DND-41 (cell line): ENCODE measurements at regions not wholly inside any gene's neighbourhood (a gene's known extent, or its start where the extent isn't known, plus 50 kb on each side); places are given as distances from the start of the nearest gene placed in this dataset.

Experiments
- ATAC-seq: fragments of 200-7000 bp; cut with Tn5 transposase; 3 replicates; pipeline ENCODE4 v1.9.1; 2021; ENCODE audit warnings: low read depth; ENCODE audit not compliant: insufficient read depth
- DNase-seq: peaks from one replicate; pipeline ENCODE4 v3.0.0-alpha.2; 2020
- H2AFZ ChIP-seq: 2 replicates; pipeline ENCODE4 v1.6.0; 2012; ENCODE audit warnings: low read depth, low read length
- H3K27ac ChIP-seq: 2 replicates; pipeline ENCODE4 v1.5.1; 2012; ENCODE audit warnings: low read length, inconsistent platforms
- H3K27me3 ChIP-seq: fragments of 200-600 bp; sonication (generic); 2 replicates; pipeline ENCODE4 v1.6.0; 2012; ENCODE audit warnings: low read length, mild to moderate bottlenecking, inconsistent platforms; ENCODE audit not compliant: insufficient read depth, poor library complexity
- H3K36me3 ChIP-seq: 2 replicates; pipeline ENCODE4 v1.5.1; 2012; ENCODE audit warnings: low read length, inconsistent platforms; ENCODE audit not compliant: insufficient read depth
- H3K4me1 ChIP-seq: 2 replicates; pipeline ENCODE4 v1.5.1; 2012; ENCODE audit warnings: mild to moderate bottlenecking, low read length; ENCODE audit not compliant: insufficient read depth
- H3K4me2 ChIP-seq: 2 replicates; pipeline ENCODE4 v1.6.0; 2012; ENCODE audit warnings: mild to moderate bottlenecking, moderate library complexity, low read length, inconsistent platforms; ENCODE audit not compliant: insufficient read depth
- H3K4me3 ChIP-seq, 2 experiments: fragments of 200-600 bp in 1 of 2; shearing (Covaris generic) in 1 of 2; 2 replicates each; pipeline ENCODE4 v1.5.1; 2012 to 2016; ENCODE audit warnings: inconsistent platforms in 2 of 2, low read length in 2 of 2, mild to moderate bottlenecking in 2 of 2, low read depth in 1 of 2, moderate library complexity in 1 of 2
- H3K79me2 ChIP-seq: 2 replicates; pipeline ENCODE4 v1.6.0; 2012; ENCODE audit warnings: low read length, inconsistent platforms; ENCODE audit not compliant: insufficient read depth
- H3K9ac ChIP-seq: 2 replicates; pipeline ENCODE4 v1.6.0; 2012; ENCODE audit warnings: low read depth, mild to moderate bottlenecking, inconsistent platforms, low read length, moderate library complexity
- H3K9me3 ChIP-seq: 2 replicates; pipeline ENCODE4 v1.5.1; 2012; ENCODE audit warnings: low read length, moderate library complexity, mild to moderate bottlenecking, inconsistent platforms; ENCODE audit not compliant: insufficient read depth, severe bottlenecking
- H4K20me1 ChIP-seq: 2 replicates; pipeline ENCODE4 v1.6.0; 2012; ENCODE audit warnings: low read length; ENCODE audit not compliant: insufficient read depth
- EZH2 ChIP-seq: IDR thresholded peaks from 3 replicates; pipeline ENCODE4 v1.6.1; 2012; ENCODE audit warnings: borderline replicate concordance, low read depth, mild to moderate bottlenecking, moderate library complexity, low read length, inconsistent platforms; ENCODE audit not compliant: severe bottlenecking
- TF ChIP-seq, protein P1 (sequence below): IDR thresholded peaks from 2 replicates; pipeline ENCODE4 v1.5.1; 2012; ENCODE audit warnings: borderline replicate concordance, low read length, moderate library complexity, mild to moderate bottlenecking; ENCODE audit not compliant: poor library complexity, severe bottlenecking; ENCODE audit errors: extremely low read depth

DNA sequence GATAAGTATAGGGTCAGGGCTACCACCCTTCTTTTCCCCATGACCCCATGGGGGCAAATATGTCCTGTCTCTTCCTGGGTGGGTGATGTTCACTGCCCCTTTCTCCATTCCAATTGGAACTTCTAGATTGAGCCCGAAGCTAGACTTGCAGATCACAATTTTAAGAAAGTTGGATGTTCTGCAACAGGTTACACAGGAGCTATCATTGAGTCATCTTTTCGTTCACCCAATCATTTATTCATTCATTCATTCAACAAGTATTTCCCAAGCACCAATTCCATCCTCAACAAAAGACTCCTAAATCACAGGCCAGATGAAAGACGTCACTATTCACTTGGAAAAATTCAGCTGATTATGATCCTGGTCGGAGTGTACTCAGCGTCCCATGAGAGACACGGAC lies 71.0 kb upstream of the FOXP4 start:
- H3K27me3 ChIP-seq = no peaks in the 10 kb centered on the region
- TF ChIP-seq EZH2 = no peak
- TF ChIP-seq, protein P1, sequence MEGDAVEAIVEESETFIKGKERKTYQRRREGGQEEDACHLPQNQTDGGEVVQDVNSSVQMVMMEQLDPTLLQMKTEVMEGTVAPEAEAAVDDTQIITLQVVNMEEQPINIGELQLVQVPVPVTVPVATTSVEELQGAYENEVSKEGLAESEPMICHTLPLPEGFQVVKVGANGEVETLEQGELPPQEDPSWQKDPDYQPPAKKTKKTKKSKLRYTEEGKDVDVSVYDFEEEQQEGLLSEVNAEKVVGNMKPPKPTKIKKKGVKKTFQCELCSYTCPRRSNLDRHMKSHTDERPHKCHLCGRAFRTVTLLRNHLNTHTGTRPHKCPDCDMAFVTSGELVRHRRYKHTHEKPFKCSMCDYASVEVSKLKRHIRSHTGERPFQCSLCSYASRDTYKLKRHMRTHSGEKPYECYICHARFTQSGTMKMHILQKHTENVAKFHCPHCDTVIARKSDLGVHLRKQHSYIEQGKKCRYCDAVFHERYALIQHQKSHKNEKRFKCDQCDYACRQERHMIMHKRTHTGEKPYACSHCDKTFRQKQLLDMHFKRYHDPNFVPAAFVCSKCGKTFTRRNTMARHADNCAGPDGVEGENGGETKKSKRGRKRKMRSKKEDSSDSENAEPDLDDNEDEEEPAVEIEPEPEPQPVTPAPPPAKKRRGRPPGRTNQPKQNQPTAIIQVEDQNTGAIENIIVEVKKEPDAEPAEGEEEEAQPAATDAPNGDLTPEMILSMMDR = no peak

DNA sequence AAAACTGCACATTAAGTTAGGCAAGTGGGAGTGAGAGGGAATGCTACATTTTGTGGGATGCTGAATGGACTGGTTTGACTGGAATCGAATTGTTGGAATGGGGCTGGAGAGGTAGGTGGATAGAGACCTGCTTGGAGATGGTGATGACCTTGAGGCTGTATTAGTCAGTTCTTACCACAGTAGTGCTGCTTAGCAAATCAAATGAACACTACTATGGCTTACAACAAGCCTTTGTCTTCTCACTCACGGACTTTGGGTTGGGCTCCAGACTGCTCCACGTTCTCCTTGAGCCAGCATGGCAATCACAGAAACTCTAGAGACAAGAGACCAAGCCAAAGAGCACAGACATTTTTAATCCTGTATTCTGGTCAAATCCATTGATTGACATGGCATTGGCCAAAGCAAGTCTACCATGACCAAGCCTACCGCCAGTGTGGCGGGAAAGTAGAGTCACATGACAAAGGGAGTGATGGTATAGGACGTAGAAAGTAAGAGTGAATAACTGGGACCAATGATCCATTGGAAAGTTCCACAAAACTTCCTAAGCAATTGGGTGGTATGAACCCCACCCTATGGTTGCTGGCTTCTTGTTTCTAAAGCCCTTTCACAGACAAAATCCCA lies 70.3 kb upstream of the FOXP4 start:
- no peaks in the 10 kb centered on the region for H3K4me1 ChIP-seq
- no peaks in the 10 kb centered on the region for H3K79me2 ChIP-seq
- no peaks in the 10 kb centered on the region for H3K27me3 ChIP-seq
- no peak overlapping the region for H3K4me3 ChIP-seq
- H3K9me3 ChIP-seq = no peaks in the 10 kb centered on the region
- ATAC-seq (no peak), DNase-seq (no peak)
- H3K4me2 ChIP-seq = no peak overlapping the region
- no peak for TF ChIP-seq EZH2
- TF ChIP-seq, protein P1 = no peak
- no peak overlapping the region for H2AFZ ChIP-seq
- no peak overlapping the region for H3K9ac ChIP-seq
- H3K27ac ChIP-seq = no peak overlapping the region
- no peaks in the 10 kb centered on the region for H3K36me3 ChIP-seq
- no peaks in the 10 kb centered on the region for H4K20me1 ChIP-seq

More for the DNA sequence above, 71.0 kb upstream of the FOXP4 start:
- no peaks in the 10 kb centered on the region for H3K4me1 ChIP-seq
- no peaks in the 10 kb centered on the region for H4K20me1 ChIP-seq
- H3K9ac ChIP-seq = no peak overlapping the region
- H2AFZ ChIP-seq = no peak overlapping the region
- no peak overlapping the region for H3K4me2 ChIP-seq
- no peaks in the 10 kb centered on the region for H3K79me2 ChIP-seq
- no peak overlapping the region for H3K27ac ChIP-seq
- no peaks in the 10 kb centered on the region for H3K9me3 ChIP-seq
- no peak overlapping the region for H3K4me3 ChIP-seq
- no peaks in the 10 kb centered on the region for H3K36me3 ChIP-seq
- DNase-seq = no peak
- no peak for ATAC-seq

DNA sequence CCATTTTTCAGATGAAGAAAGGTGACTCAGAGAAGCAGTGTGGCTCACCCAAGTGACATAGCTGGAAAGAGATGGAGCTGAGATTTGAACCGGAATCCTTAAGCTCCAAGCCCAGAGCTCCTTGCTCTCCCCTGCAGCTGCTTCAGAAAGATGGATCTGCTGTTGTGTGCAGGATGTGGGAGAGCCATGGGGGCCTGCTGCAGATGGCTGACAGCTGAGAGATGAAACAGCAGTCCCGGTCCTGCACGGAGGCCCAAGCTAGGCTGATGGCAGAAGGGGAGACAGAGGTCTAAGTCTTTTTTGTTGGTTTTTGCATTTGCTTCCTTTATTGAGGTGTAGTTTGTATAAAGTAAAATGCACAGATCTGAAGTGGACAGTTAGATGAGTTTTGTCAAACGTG lies 69.8 kb upstream of the FOXP4 start:
- Histone ChIP-seq H3K4me2 (no peak overlapping the region), H4K20me1 (no peaks in the 10 kb centered on the region), H3K4me1 (no peaks in the 10 kb centered on the region), H3K4me3 (no peak overlapping the region), H3K9ac (no peak overlapping the region), H2AFZ (no peak overlapping the region), H3K79me2 (no peaks in the 10 kb centered on the region), H3K9me3 (no peaks in the 10 kb centered on the region), H3K36me3 (no peaks in the 10 kb centered on the region), H3K27ac (no peak overlapping the region), H3K27me3 (no peaks in the 10 kb centered on the region)
- ATAC-seq = peak; percentile 86
- DNase-seq = peak; percentile 49
- no peak for TF ChIP-seq EZH2
- TF ChIP-seq, protein P1 = no peak

DNA sequence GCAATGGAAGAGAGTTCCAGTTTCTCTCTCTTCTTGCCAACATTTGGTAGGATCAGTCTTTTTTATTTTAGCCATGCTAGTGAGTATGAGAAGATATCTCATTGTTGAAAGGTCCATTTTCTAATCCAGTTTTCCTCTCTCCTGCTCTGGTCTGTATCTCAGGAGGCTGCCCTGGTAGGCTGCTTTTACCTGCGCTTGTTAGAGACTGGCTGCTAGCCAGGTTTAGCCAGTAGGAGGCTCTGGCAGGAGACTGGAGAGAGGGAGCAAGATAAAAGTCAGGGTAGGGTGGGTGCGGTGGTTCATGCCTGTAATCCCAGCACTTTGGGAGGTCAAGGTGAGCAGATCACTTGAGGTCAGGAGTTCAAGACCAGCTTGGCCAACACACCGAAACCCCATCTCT lies 68.6 kb upstream of the FOXP4 start:
- H3K4me2 ChIP-seq = no peak overlapping the region
- no peak for ATAC-seq
- no peak overlapping the region for H3K4me3 ChIP-seq
- H3K27ac ChIP-seq = no peak overlapping the region
- no peaks in the 10 kb centered on the region for H3K27me3 ChIP-seq
- no peak overlapping the region for H2AFZ ChIP-seq
- no peaks in the 10 kb centered on the region for H3K9me3 ChIP-seq
- no peaks in the 10 kb centered on the region for H3K36me3 ChIP-seq
- H3K4me1 ChIP-seq = peaks cover 6% of the 10 kb centered on the region; the same call in 1 of the 2 replicates
- no peak overlapping the region for H3K9ac ChIP-seq
- TF ChIP-seq EZH2 = no peak
- TF ChIP-seq, protein P1 = peak; percentile 3
- H3K79me2 ChIP-seq = no peaks in the 10 kb centered on the region
- no peak for DNase-seq
- H4K20me1 ChIP-seq = no peaks in the 10 kb centered on the region
